Brain microvascular endothelial cell (primary cell): ENCODE measurements at regions not wholly inside any gene's neighbourhood (a gene's known extent, or its start where the extent isn't known, plus 50 kb on each side); places are given as distances from the start of the nearest gene placed in this dataset.

Experiments used
- DNase-seq: peaks from one replicate; pipeline ENCODE4 v3.0.0-alpha.2; 2020
- H3K27ac ChIP-seq: fragments of 250-450 bp; sonication (Bioruptor Pico); 2 replicates; pipeline ENCODE4 v1.5.1; 2020; ENCODE audit warnings: mild to moderate bottlenecking, moderate library complexity
- H3K27me3 ChIP-seq: fragments of 250-450 bp; sonication (Bioruptor Pico); replicated peaks from 2 replicates; pipeline ENCODE4 v1.5.1; 2020; ENCODE audit warnings: mild to moderate bottlenecking
- H3K36me3 ChIP-seq: fragments of 250-450 bp; sonication (Bioruptor Pico); replicated peaks from 2 replicates; pipeline ENCODE4 v1.5.1; 2020; ENCODE audit warnings: mild to moderate bottlenecking
- H3K4me3 ChIP-seq: 2 replicates; pipeline ENCODE4 v1.5.1; 2011; ENCODE audit warnings: low read depth, mild to moderate bottlenecking, control low read depth, low read length, moderate library complexity
- in situ Hi-C: cut with HindIII; loops from 2 replicates; pipeline ENCODE4 v1.10.0; 2017; ENCODE audit warnings: low sequenced_read_pairs, low pct_ligation_motif_present
- TF ChIP-seq, protein P1 (sequence below): IDR thresholded peaks from 2 replicates; pipeline ENCODE4 v1.5.1; 2011; ENCODE audit warnings: low read depth, mild to moderate bottlenecking, moderate library complexity, low read length, control low read depth, inconsistent platforms; ENCODE audit errors: missing control alignments

DNA sequence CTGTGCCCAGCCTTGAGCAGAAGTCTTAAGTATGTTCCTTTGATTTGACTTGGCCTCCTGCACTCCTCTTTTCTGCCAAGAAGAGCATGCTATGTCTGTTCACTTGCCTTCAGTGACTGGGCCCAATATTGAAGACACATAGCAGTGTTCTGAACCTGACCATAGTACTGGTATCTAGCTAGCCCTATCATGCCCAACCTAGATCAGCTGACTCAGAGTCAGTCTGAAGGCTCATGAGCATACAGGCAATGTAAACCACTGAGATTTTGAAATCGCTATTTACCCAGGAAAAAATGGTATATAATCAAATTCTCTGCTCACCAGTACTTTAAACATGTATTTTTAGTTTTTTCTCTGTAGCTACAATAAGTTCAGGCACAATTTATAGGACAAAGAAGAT is 129.4 kb downstream of the TANC2 start:
- in situ Hi-C loops: no loop called here
- DNase-seq: no peak
- Histone ChIP-seq H3K27me3 (no peaks in the 10 kb centered on the region), H3K4me3 (no peak overlapping the region), H3K36me3 (peaks cover 2% of the 10 kb centered on the region), H3K27ac (no peak overlapping the region)
- TF ChIP-seq, protein P1, sequence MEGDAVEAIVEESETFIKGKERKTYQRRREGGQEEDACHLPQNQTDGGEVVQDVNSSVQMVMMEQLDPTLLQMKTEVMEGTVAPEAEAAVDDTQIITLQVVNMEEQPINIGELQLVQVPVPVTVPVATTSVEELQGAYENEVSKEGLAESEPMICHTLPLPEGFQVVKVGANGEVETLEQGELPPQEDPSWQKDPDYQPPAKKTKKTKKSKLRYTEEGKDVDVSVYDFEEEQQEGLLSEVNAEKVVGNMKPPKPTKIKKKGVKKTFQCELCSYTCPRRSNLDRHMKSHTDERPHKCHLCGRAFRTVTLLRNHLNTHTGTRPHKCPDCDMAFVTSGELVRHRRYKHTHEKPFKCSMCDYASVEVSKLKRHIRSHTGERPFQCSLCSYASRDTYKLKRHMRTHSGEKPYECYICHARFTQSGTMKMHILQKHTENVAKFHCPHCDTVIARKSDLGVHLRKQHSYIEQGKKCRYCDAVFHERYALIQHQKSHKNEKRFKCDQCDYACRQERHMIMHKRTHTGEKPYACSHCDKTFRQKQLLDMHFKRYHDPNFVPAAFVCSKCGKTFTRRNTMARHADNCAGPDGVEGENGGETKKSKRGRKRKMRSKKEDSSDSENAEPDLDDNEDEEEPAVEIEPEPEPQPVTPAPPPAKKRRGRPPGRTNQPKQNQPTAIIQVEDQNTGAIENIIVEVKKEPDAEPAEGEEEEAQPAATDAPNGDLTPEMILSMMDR: no peak

DNA sequence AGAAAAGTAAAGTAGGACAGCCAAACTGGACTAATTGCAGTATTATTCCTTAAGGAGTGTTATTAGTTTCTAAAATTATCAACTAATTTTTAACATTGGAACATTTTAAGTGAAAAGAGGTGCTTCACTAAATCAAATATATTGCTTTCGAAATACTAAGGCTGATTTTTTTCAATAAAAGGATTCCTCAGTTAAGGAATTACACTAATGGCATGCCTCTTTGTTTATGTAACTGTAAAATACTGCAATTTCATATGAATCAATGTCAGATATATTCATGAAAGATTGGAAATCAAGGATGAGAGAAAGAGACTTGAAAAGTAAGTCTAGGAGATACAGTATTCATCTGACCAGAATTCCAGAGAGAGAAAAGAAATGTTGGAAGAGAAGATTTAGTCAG is 129.8 kb downstream of the TANC2 start:
- no peak overlapping the region for H3K4me3 ChIP-seq
- TF ChIP-seq, protein P1: no peak
- peaks cover 2% of the 10 kb centered on the region for H3K36me3 ChIP-seq
- no peaks in the 10 kb centered on the region for H3K27me3 ChIP-seq
- in situ Hi-C loops: no loop called here
- H3K27ac ChIP-seq: no peak overlapping the region
- no peak for DNase-seq

DNA sequence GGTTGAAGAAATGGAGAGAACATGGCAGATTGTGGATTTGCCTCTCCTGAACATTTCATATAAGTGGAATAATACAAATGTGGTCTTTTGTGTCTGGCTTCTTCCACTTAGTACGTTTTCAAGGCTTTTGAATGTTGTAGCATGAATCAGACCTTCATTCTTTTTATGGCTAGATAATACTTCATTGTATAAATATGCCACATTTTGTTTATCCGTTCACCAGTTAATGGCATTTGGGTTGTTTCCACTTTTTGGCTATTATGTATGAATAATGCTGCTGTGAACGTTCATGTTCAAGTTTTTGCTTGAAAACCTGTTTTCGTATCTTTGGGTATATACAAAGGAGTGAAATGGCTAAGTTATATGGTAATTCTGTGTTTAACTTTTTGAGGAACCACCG is 130.4 kb downstream of the TANC2 start:
- TF ChIP-seq, protein P1: no peak
- Histone ChIP-seq H3K27ac (no peak overlapping the region), H3K4me3 (no peak overlapping the region), H3K36me3 (peaks cover 2% of the 10 kb centered on the region), H3K27me3 (no peaks in the 10 kb centered on the region)
- in situ Hi-C loops: no loop called here
- no peak for DNase-seq

DNA sequence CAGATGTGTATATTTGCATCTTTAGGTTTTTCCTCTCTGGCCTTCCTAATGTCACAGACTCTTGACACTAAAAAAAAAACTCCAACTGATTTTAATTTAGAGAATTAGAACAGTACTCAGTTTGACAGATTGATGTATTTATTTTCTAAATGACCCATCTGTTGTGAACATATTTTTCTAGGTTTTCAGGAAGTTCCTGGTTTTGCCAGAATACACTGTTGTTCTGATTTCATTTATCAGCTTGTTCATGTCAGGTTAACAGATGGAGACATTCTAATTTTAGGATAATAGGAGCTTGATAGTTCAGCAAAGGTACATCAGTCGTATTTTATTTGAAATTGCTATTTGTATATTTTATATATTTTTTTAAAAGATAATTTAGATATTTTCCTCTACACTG is 133.4 kb downstream of the TANC2 start:
- Histone ChIP-seq H3K4me3 (no peak overlapping the region), H3K36me3 (peaks cover 2% of the 10 kb centered on the region), H3K27me3 (no peaks in the 10 kb centered on the region), H3K27ac (no peak overlapping the region)
- DNase-seq: no peak
- in situ Hi-C loops: no loop called here
- TF ChIP-seq, protein P1: no peak

DNA sequence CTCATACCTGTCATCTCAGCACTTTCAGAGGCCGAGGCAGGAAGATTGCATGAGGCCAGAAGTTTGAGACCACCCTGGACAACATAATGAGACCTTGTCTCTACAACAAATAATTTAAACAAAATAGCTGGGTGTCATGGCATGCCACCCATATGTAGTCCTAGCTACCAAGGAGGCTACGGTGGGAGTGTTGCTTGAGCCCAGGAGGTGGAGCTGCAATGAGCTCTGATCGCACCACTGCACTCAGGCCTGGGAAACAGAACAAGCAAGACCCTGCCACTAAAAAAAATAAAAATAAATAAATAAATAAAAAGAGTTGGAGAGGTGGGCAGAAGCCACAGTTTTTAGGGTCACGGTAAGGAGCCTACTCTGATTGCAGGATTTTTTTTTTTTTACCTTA is 136.0 kb downstream of the TANC2 start:
- DNase-seq: no peak
- H3K27ac ChIP-seq: no peak overlapping the region
- TF ChIP-seq, protein P1: no peak
- H3K4me3 ChIP-seq: no peak overlapping the region
- no peaks in the 10 kb centered on the region for H3K27me3 ChIP-seq
- in situ Hi-C loops: no loop called here
- peaks cover 2% of the 10 kb centered on the region for H3K36me3 ChIP-seq

DNA sequence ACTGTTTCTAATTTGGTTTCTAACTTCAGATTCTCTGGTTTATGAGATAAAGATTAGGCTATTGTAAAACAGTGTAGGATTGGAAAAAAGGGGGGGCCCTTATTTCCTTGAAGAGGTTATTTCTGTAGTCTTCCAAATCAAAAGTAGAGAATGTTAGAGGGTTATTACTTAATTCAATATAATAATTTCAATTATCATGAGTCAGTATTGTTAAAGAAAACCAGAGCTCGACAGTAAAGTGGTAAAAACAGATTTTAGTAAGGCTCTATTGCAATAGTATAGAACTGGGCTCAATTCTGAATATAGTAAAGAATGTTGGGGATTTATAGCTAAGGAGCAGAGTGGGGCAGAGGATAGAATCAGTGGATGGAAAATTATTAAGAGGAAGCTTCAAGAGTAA is 140.0 kb downstream of the TANC2 start:
- TF ChIP-seq, protein P1: no peak
- Histone ChIP-seq H3K27ac (no peak overlapping the region), H3K36me3 (no peaks in the 10 kb centered on the region), H3K4me3 (no peak overlapping the region), H3K27me3 (no peaks in the 10 kb centered on the region)
- in situ Hi-C loops: no loop called here
- DNase-seq: no peak
